IMR-90 (cell line): ENCODE measurements at regions not wholly inside any gene's neighbourhood (a gene's known extent, or its start where the extent isn't known, plus 50 kb on each side); places are given as distances from the start of the nearest gene placed in this dataset.

Experiments used
- BHLHE40 ChIP-seq: fragments of 150-350 bp; IDR thresholded peaks from 2 replicates; pipeline ENCODE4 v1.6.1; 2016; ENCODE audit warnings: mild to moderate bottlenecking, low read depth, low read length
- CEBPB ChIP-seq: IDR thresholded peaks from 2 replicates; pipeline ENCODE4 v1.6.1; 2012; ENCODE audit warnings: low read depth, low read length, improper control_type of control experiment
- CHD1 ChIP-seq: IDR thresholded peaks from 2 replicates; pipeline ENCODE4 v1.6.1; 2012; ENCODE audit warnings: low read depth, low read length, improper control_type of control experiment
- CTCF ChIP-seq: conservative IDR thresholded peaks from 2 replicates; pipeline ENCODE4 v1.5.1; 2012; ENCODE audit warnings: mild to moderate bottlenecking, low read depth, low read length, improper control_type of control experiment
- FOS ChIP-seq: fragments of 150-350 bp; IDR thresholded peaks from 2 replicates; pipeline ENCODE4 v1.6.1; 2016; ENCODE audit warnings: low read depth, low read length
- MAFK ChIP-seq: IDR thresholded peaks from 2 replicates; pipeline ENCODE4 v1.6.1; 2012; ENCODE audit warnings: low read depth, low read length, improper control_type of control experiment
- MAZ ChIP-seq: IDR thresholded peaks from 2 replicates; pipeline ENCODE4 v1.6.1; 2012; ENCODE audit warnings: low read depth, mild to moderate bottlenecking, low read length, improper control_type of control experiment, moderate library complexity, borderline replicate concordance
- MXI1 ChIP-seq: IDR thresholded peaks from 2 replicates; pipeline ENCODE4 v1.6.1; 2012; ENCODE audit warnings: low read depth, mild to moderate bottlenecking, low read length, moderate library complexity, borderline replicate concordance
- POLR2A ChIP-seq: IDR thresholded peaks from 2 replicates; pipeline ENCODE4 v1.6.1; 2012; ENCODE audit warnings: mild to moderate bottlenecking, low read depth, low read length
- RAD21 ChIP-seq: IDR thresholded peaks from 2 replicates; pipeline ENCODE4 v1.6.1; 2012; ENCODE audit warnings: low read length, improper control_type of control experiment
- RCOR1 ChIP-seq: IDR thresholded peaks from 2 replicates; pipeline ENCODE4 v1.6.1; 2012; ENCODE audit warnings: mild to moderate bottlenecking, low read length, improper control_type of control experiment; ENCODE audit not compliant: insufficient replicate concordance
- RFX5 ChIP-seq: IDR thresholded peaks from 2 replicates; pipeline ENCODE4 v1.8.0; 2012; ENCODE audit warnings: low read depth, mild to moderate bottlenecking, low read length, moderate library complexity

- TF ChIP-seq CTCF (no peak), BHLHE40 (no peak), POLR2A (no peak), MXI1 (no peak), RFX5 (no peak), CHD1 (no peak), MAZ (no peak), CEBPB (no peak), RAD21 (no peak), RCOR1 (no peak), MAFK (no peak), FOS (no peak)
Observed at GRCh38 chr18:11501352-11501751, 108.0 kb upstream of the SLC35G4 start.
